Naive thymus-derived CD4-positive, alpha-beta T cell (primary cell): ENCODE measurements at regions not wholly inside any gene's neighbourhood (a gene's known extent, or its start where the extent isn't known, plus 50 kb on each side); places are given as distances from the start of the nearest gene placed in this dataset.

Experiments used
- ATAC-seq: fragments of 150-1000 bp; cut with Tn5 transposase; 2 replicates; pipeline ENCODE4 v1.10.0; 2021; ENCODE audit warnings: mild to moderate bottlenecking, moderate library complexity
- CTCF ChIA-PET: fragments of 350-600 bp; sonication (Branson Sonifier 250); formaldehyde crosslinking; loops from one replicate; lab custom pipeline; 2021; ENCODE audit warnings: antibody characterized with exemption; lab: Charles Lee
- POLR2A ChIA-PET: fragments of 350-600 bp; sonication (Branson Sonifier 250); formaldehyde crosslinking; loops from one replicate; lab custom pipeline; 2021; ENCODE audit warnings: antibody characterized with exemption, inconsistent platforms; lab: Charles Lee
- DNase-seq, 9 donors: peaks; one replicate each; pipeline versions ENCODE4 v3.0.0 to v3.0.0-alpha.2; 2020 to 2022; ENCODE audit warnings: mixed read lengths in 1 of 9
- H3K27ac ChIP-seq: one replicate; pipeline ENCODE4 v1.7.0; 2013; ENCODE audit warnings: mild to moderate bottlenecking, low read depth, low read length, moderate library complexity
- H3K27me3 ChIP-seq, 2 donors: one replicate each; pipeline ENCODE4 v1.7.0; 2013; ENCODE audit warnings: low read length in 2 of 2, mild to moderate bottlenecking in 2 of 2, moderate library complexity in 2 of 2; ENCODE audit not compliant: control insufficient read depth in 2 of 2, insufficient read depth in 2 of 2
- H3K36me3 ChIP-seq, 3 experiments: 1 replicate in 2 of 3; 2 replicates in 1 of 3; pipeline ENCODE4 v1.7.0; 2013; ENCODE audit warnings: low read length in 3 of 3, mild to moderate bottlenecking in 3 of 3, moderate library complexity in 1 of 3; ENCODE audit not compliant: insufficient read depth in 3 of 3, control insufficient read depth in 2 of 3
- H3K4me1 ChIP-seq, 2 donors: one replicate each; pipeline ENCODE4 v1.7.0; 2013; ENCODE audit warnings: low read length in 2 of 2, mild to moderate bottlenecking in 2 of 2, moderate library complexity in 1 of 2; ENCODE audit not compliant: control insufficient read depth in 2 of 2, insufficient read depth in 2 of 2
- H3K4me3 ChIP-seq: 2 replicates; pipeline ENCODE4 v1.7.0; 2013; ENCODE audit warnings: mild to moderate bottlenecking, low read length
- H3K9me3 ChIP-seq, 3 experiments: 1 replicate in 2 of 3; 2 replicates in 1 of 3; pipeline ENCODE4 v1.7.0; 2013; ENCODE audit warnings: low read length in 3 of 3; ENCODE audit not compliant: control insufficient read depth in 2 of 3
- H3K27ac Mint-ChIP-seq, 9 donors: one replicate each; pipeline ENCODE4 v1.8.0; 2020 to 2022; ENCODE audit warnings: mixed read lengths in 9 of 9, mild to moderate bottlenecking in 8 of 9, moderate library complexity in 5 of 9, inconsistent platforms in 2 of 9
- H3K27me3 Mint-ChIP-seq, 5 donors: one replicate each; pipeline ENCODE4 v1.8.0; 2021 to 2022; ENCODE audit warnings: mixed read lengths in 5 of 5, mild to moderate bottlenecking in 1 of 5
- H3K36me3 Mint-ChIP-seq, 5 donors: one replicate each; pipeline ENCODE4 v1.8.0; 2020 to 2022; ENCODE audit warnings: mixed read lengths in 5 of 5, mild to moderate bottlenecking in 3 of 5, inconsistent platforms in 1 of 5
- H3K4me1 Mint-ChIP-seq, 7 donors: one replicate each; pipeline ENCODE4 v1.8.0; 2020 to 2022; ENCODE audit warnings: mixed read lengths in 7 of 7, mild to moderate bottlenecking in 3 of 7, inconsistent platforms in 1 of 7
- H3K4me3 Mint-ChIP-seq, 10 donors: one replicate each; pipeline ENCODE4 v1.8.0; 2020 to 2022; ENCODE audit warnings: mild to moderate bottlenecking in 10 of 10, mixed read lengths in 10 of 10, moderate library complexity in 6 of 10, inconsistent platforms in 2 of 10
- H3K9me3 Mint-ChIP-seq, 11 donors: one replicate each; pipeline ENCODE4 v1.8.0; 2020 to 2022; ENCODE audit warnings: mixed read lengths in 11 of 11, mild to moderate bottlenecking in 4 of 11, inconsistent platforms in 1 of 11, moderate library complexity in 1 of 11
- intact Hi-C, 2 donors: fragments of 100-400 bp; cut with micrococcal nuclease; formaldehyde crosslinking; loops; one replicate each; pipeline ENCODE4 v1.15.1; 2023

- peaks cover 0 to 7% (median 3%) of the 10 kb centered on the region in 11 donors for H3K9me3 Mint-ChIP-seq
- no peaks in the 10 kb centered on the region for H3K36me3 ChIP-seq
- POLR2A ChIA-PET: no interaction called here
Observed at GRCh38 chr10:64637939-64638338, 1116.7 kb downstream of the REEP3 start.

GRCh38 chr10:64648915-64649314 is 1127.7 kb downstream of the REEP3 start:
- H3K27me3 ChIP-seq: no peaks in the 10 kb centered on the region
- H3K4me3 ChIP-seq: no peak overlapping the region
- ATAC-seq (no peak), DNase-seq (no peak)
- no peak overlapping the region for H3K4me3 Mint-ChIP-seq
- H3K27me3 Mint-ChIP-seq: no peaks in the 10 kb centered on the region
- H3K27ac Mint-ChIP-seq: no peak overlapping the region
- H3K36me3 Mint-ChIP-seq: no peaks in the 10 kb centered on the region
- no peak overlapping the region for H3K27ac ChIP-seq
- H3K9me3 ChIP-seq: no peaks in the 10 kb centered on the region
- H3K9me3 Mint-ChIP-seq: peaks cover 0 to 31% (median 0%) of the 10 kb centered on the region in 11 donors
- ChIA-PET CTCF (no interaction called here), POLR2A (no interaction called here)
- H3K36me3 ChIP-seq: no peaks in the 10 kb centered on the region
- H3K4me1 ChIP-seq: no peaks in the 10 kb centered on the region
- H3K4me1 Mint-ChIP-seq: peaks cover 0 to 2% (median 0%) of the 10 kb centered on the region in 7 donors
- intact Hi-C loops: no loop called here

More at GRCh38 chr10:64637939-64638338, 1116.7 kb downstream of the REEP3 start:
- no peak overlapping the region for H3K27ac ChIP-seq
- Mint-ChIP-seq H3K27me3 (no peaks in the 10 kb centered on the region), H3K4me1 (no peaks in the 10 kb centered on the region), H3K36me3 (no peaks in the 10 kb centered on the region), H3K27ac (no peak overlapping the region), H3K4me3 (no peak overlapping the region)
- DNase-seq (no peak), ATAC-seq (no peak)
- CTCF ChIA-PET: no interaction called here
- no peaks in the 10 kb centered on the region for H3K27me3 ChIP-seq
- intact Hi-C loops: no loop called here
- no peaks in the 10 kb centered on the region for H3K9me3 ChIP-seq
- no peaks in the 10 kb centered on the region for H3K4me1 ChIP-seq
- no peak overlapping the region for H3K4me3 ChIP-seq

- Histone ChIP-seq H3K27ac (no peak overlapping the region), H3K27me3 (no peaks in the 10 kb centered on the region), H3K9me3 (no peaks in the 10 kb centered on the region), H3K36me3 (no peaks in the 10 kb centered on the region), H3K4me1 (no peaks in the 10 kb centered on the region), H3K4me3 (no peak overlapping the region)
- ChIA-PET POLR2A (no interaction called here), CTCF (no interaction called here)
- Mint-ChIP-seq H3K4me3 (no peak overlapping the region), H3K27ac (no peak overlapping the region), H3K27me3 (no peaks in the 10 kb centered on the region), H3K9me3 (peaks cover 0 to 17% (median 2%) of the 10 kb centered on the region in 11 donors), H3K36me3 (no peaks in the 10 kb centered on the region), H3K4me1 (no peaks in the 10 kb centered on the region)
- ATAC-seq: no peak
- intact Hi-C loops: no loop called here
- no peak for DNase-seq
Observed at GRCh38 chr10:64658528-64658927, 1137.3 kb downstream of the REEP3 start.

DNA sequence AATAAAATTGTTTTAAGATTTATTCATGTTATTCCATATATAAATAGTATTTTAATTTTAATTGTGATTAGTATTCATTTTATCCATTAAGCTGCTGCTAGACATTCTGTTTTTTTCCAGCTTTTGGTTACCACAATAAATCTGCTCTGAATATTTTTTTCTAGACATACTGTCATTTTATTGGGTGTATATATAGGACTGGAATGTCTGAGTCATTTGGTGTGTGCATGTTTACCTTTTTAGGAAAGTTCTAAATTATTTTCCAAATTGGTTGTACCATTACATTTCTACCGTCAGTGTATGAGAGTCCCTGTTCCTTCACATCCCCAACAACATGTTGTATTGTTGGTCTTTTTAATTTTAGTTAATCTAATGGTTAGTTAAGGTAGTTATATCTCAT is 1138.1 kb downstream of the REEP3 start:
- ChIA-PET POLR2A (no interaction called here), CTCF (no interaction called here)
- H3K4me3 ChIP-seq: no peak overlapping the region
- no peaks in the 10 kb centered on the region for H3K27me3 Mint-ChIP-seq
- H3K9me3 Mint-ChIP-seq: peaks cover 0 to 17% (median 3%) of the 10 kb centered on the region in 11 donors
- H3K4me3 Mint-ChIP-seq: no peak overlapping the region
- ATAC-seq (no peak), DNase-seq (no peak)
- H3K9me3 ChIP-seq: no peaks in the 10 kb centered on the region
- H3K4me1 ChIP-seq: no peaks in the 10 kb centered on the region
- intact Hi-C loops: no loop called here
- H3K27ac Mint-ChIP-seq: no peak overlapping the region
- no peak overlapping the region for H3K27ac ChIP-seq
- no peaks in the 10 kb centered on the region for H3K36me3 Mint-ChIP-seq
- H3K27me3 ChIP-seq: no peaks in the 10 kb centered on the region
- no peaks in the 10 kb centered on the region for H3K36me3 ChIP-seq
- H3K4me1 Mint-ChIP-seq: no peaks in the 10 kb centered on the region

DNA sequence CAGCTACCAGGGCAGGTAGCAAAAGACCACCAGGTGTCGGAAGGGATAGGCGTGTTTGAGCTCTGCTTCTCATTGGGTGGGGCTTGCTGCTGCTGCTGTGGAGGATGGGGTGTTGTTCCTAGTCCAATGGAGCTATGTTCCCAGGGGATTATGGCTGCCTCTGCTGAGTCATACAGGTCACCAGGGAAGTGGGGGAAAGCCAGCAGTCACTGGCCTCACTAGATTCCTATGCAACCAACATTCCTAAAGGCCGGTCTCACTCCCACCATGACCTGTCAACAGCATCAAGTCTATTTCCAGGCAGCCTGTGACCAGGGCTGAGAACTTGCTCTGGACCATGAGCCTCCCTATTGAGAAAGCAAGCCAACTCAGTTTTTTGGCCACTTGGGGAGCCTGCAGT is 1160.8 kb downstream of the REEP3 start:
- Mint-ChIP-seq H3K27ac (no peak overlapping the region), H3K4me1 (peaks cover 0 to 5% (median 0%) of the 10 kb centered on the region in 7 donors), H3K27me3 (no peaks in the 10 kb centered on the region), H3K9me3 (peaks cover 0 to 14% (median 3%) of the 10 kb centered on the region in 11 donors), H3K36me3 (no peaks in the 10 kb centered on the region), H3K4me3 (no peak overlapping the region)
- H3K4me3 ChIP-seq: no peak overlapping the region
- ChIA-PET POLR2A (no interaction called here), CTCF (no interaction called here)
- intact Hi-C loops: no loop called here
- ATAC-seq (no peak), DNase-seq (no peak)
- no peak overlapping the region for H3K27ac ChIP-seq
- H3K9me3 ChIP-seq: no peaks in the 10 kb centered on the region
- no peaks in the 10 kb centered on the region for H3K4me1 ChIP-seq
- no peaks in the 10 kb centered on the region for H3K27me3 ChIP-seq
- no peaks in the 10 kb centered on the region for H3K36me3 ChIP-seq

DNA sequence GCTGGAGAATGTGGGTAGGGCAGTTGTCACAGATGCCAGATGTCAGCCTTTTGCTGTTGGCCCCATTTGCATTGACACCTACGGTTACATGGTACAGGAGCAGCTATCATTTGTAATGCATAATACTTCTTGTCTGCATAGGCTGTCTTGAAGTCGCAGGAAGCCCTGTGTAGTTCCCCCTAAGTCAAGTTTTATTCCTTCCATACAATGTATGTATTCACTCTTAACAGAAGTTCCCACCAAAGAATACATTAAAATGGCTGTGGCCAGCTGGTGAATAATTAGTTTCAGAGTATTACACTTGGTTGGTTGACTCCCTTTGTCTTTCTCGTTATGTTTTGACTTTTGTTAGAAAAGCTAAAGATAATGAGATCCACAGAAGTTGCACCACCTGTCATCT is 1169.0 kb downstream of the REEP3 start:
- DNase-seq: no peak
- Mint-ChIP-seq H3K27ac (no peak overlapping the region), H3K27me3 (no peaks in the 10 kb centered on the region), H3K36me3 (no peaks in the 10 kb centered on the region), H3K9me3 (peaks cover 0 to 9% (median 0%) of the 10 kb centered on the region in 11 donors), H3K4me3 (no peak overlapping the region), H3K4me1 (no peaks in the 10 kb centered on the region)
- no peak for ATAC-seq
- Histone ChIP-seq H3K27ac (no peak overlapping the region), H3K4me1 (no peaks in the 10 kb centered on the region), H3K9me3 (no peaks in the 10 kb centered on the region), H3K27me3 (no peaks in the 10 kb centered on the region), H3K36me3 (no peaks in the 10 kb centered on the region), H3K4me3 (no peak overlapping the region)
- intact Hi-C loops: no loop called here
- POLR2A ChIA-PET: no interaction called here
- CTCF ChIA-PET: no interaction called here

DNA sequence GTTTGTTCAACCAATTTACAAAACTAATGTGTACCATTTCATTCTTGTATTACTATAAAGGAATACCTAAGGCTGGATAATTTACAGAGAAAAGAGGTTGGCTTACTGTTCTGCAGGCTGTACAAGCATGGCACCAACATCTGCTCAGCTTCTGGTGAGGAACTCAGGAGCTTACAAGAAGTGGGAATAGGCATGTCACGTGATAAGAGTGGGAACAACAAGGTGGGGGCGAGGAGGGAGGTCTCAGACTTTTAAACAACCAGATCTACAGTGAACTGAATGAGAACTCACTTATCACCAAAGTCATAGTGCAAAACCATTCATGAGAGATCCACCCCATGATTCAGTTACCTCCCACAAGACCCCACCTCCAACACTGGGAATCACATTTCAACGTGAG is 1178.0 kb downstream of the REEP3 start:
- no peak overlapping the region for H3K27ac Mint-ChIP-seq
- H3K4me3 Mint-ChIP-seq: no peak overlapping the region
- Histone ChIP-seq H3K4me1 (no peaks in the 10 kb centered on the region), H3K27ac (no peak overlapping the region), H3K27me3 (no peaks in the 10 kb centered on the region), H3K4me3 (no peak overlapping the region), H3K9me3 (peaks cover 0 to 4% (median 0%) of the 10 kb centered on the region in 3 experiments), H3K36me3 (no peaks in the 10 kb centered on the region)
- intact Hi-C loops: no loop called here
- H3K27me3 Mint-ChIP-seq: no peaks in the 10 kb centered on the region
- H3K4me1 Mint-ChIP-seq: no peaks in the 10 kb centered on the region
- POLR2A ChIA-PET: no interaction called here
- H3K9me3 Mint-ChIP-seq: peaks cover 0 to 12% (median 4%) of the 10 kb centered on the region in 11 donors
- no peak for DNase-seq
- no peak for ATAC-seq
- H3K36me3 Mint-ChIP-seq: no peaks in the 10 kb centered on the region
- CTCF ChIA-PET: no interaction called here
